ENCODE measurements at regions not wholly inside any gene's neighbourhood (a gene's known extent, or its start where the extent isn't known, plus 50 kb on each side); places are given as distances from the start of the nearest gene placed in this dataset.
"Not testable (repeated sequence)": the region's sequence is repeated elsewhere in the genome, so short reads cannot be mapped to it uniquely, and the experiment has no call there.

GRCh38 chr5:33120671-33121070, 320.1 kb upstream of the TARS1 start:
- BruUV-seq (replicated peaks), result no TSS peak
- no peak overlapping the region for H3K27ac ChIP-seq
- intact Hi-C loops (cut with micrococcal nuclease; ENCODE audit: unreplicated experiment), result no loop called here
- ChIA-PET POLR2A (ENCODE audit: unreplicated experiment) (no interaction called here), CTCF (interaction anchor here (0.6 kb wide), 1 partner anchor 407 kb away, joined by 3 read pairs; no protein-coding TSS in a partner anchor)
- H4K20me1 ChIP-seq (ENCODE audit: insufficient read depth), result no peaks in the 10 kb centered on the region
- no peak for DNase-seq
- H3F3A ChIP-seq (ENCODE audit: insufficient read depth, low read depth), result no peaks in the 10 kb centered on the region
- H3K27me3 ChIP-seq (ENCODE audit: insufficient read depth, low read depth), result no peaks in the 10 kb centered on the region
- H3K4me1 ChIP-seq (replicated peaks; ENCODE audit: insufficient read depth), result no peaks in the 10 kb centered on the region
- no peak overlapping the region for H2AFZ ChIP-seq
- no peak overlapping the region for H3K4me3 ChIP-seq
- H3K36me3 ChIP-seq (ENCODE audit: low read depth), result no peaks in the 10 kb centered on the region
- H3K9me2 ChIP-seq (ENCODE audit: insufficient read depth), result no peaks in the 10 kb centered on the region
- H3K4me2 ChIP-seq, result no peak overlapping the region
- no peaks in the 10 kb centered on the region for H3K9me3 ChIP-seq (ENCODE audit: insufficient read depth, low read depth)
- TF ChIP-seq EZH2 (IDR thresholded peaks at IDR 0.05; ENCODE audit: low read depth) (no peak), CTCF (conservative IDR thresholded peaks at IDR 0.05) (no peak)
- no peaks in the 10 kb centered on the region for H3K79me2 ChIP-seq (ENCODE audit: low read depth)

GRCh38 chr5:33129309-33129708, 311.5 kb upstream of the TARS1 start:
- no peak for TF ChIP-seq EZH2 (IDR thresholded peaks at IDR 0.05; ENCODE audit: low read depth)
- no peak for TF ChIP-seq CTCF (conservative IDR thresholded peaks at IDR 0.05)
- POLR2A ChIA-PET (ENCODE audit: unreplicated experiment), result no interaction called here
- intact Hi-C loops (cut with micrococcal nuclease; ENCODE audit: unreplicated experiment), result no loop called here

GRCh38 chr5:33136785-33137184, 304.0 kb upstream of the TARS1 start:
- intact Hi-C loops (cut with micrococcal nuclease; ENCODE audit: unreplicated experiment), result no loop called here
- CTCF ChIA-PET, result no interaction called here

More at GRCh38 chr5:33129309-33129708, 311.5 kb upstream of the TARS1 start:
- no peaks in the 10 kb centered on the region for H4K20me1 ChIP-seq (ENCODE audit: insufficient read depth)
- no peak overlapping the region for H2AFZ ChIP-seq
- no peaks in the 10 kb centered on the region for H3K27me3 ChIP-seq (ENCODE audit: insufficient read depth, low read depth)
- H3K79me2 ChIP-seq (ENCODE audit: low read depth), result no peaks in the 10 kb centered on the region
- no peak for DNase-seq
- no peak overlapping the region for H3K4me2 ChIP-seq
- BruUV-seq (replicated peaks), result no TSS peak
- peaks cover 4% of the 10 kb centered on the region for H3K9me3 ChIP-seq (ENCODE audit: insufficient read depth, low read depth)
- no peaks in the 10 kb centered on the region for H3F3A ChIP-seq (ENCODE audit: insufficient read depth, low read depth)
- CTCF ChIA-PET, result no interaction called here
- H3K4me1 ChIP-seq (replicated peaks; ENCODE audit: insufficient read depth), result no peaks in the 10 kb centered on the region
- H3K27ac ChIP-seq, result no peak overlapping the region
- H3K4me3 ChIP-seq, result no peak overlapping the region
- H3K9me2 ChIP-seq (ENCODE audit: insufficient read depth), result no peaks in the 10 kb centered on the region
- H3K36me3 ChIP-seq (ENCODE audit: low read depth), result no peaks in the 10 kb centered on the region

GRCh38 chr5:33138145-33138544, 302.6 kb upstream of the TARS1 start:
- CTCF ChIA-PET; intact Hi-C loops (cut with micrococcal nuclease; ENCODE audit: unreplicated experiment); H3K4me3 ChIP-seq; H3K9me2 ChIP-seq (ENCODE audit: insufficient read depth); H4K20me1 ChIP-seq (ENCODE audit: insufficient read depth); H3K27me3 ChIP-seq (ENCODE audit: insufficient read depth, low read depth); H3F3A ChIP-seq (ENCODE audit: insufficient read depth, low read depth); H3K36me3 ChIP-seq (ENCODE audit: low read depth); H2AFZ ChIP-seq; H3K4me2 ChIP-seq; POLR2A ChIA-PET (ENCODE audit: unreplicated experiment); DNase-seq; H3K4me1 ChIP-seq (replicated peaks; ENCODE audit: insufficient read depth); H3K79me2 ChIP-seq (ENCODE audit: low read depth); H3K27ac ChIP-seq; BruUV-seq (replicated peaks): not testable (repeated sequence)
- H3K9me3 ChIP-seq (ENCODE audit: insufficient read depth, low read depth), result peaks cover 19% of the 10 kb centered on the region; the same call in 1 of the 2 replicates

More at GRCh38 chr5:33136785-33137184, 304.0 kb upstream of the TARS1 start:
- Histone ChIP-seq H3K9me2 (ENCODE audit: insufficient read depth) (no peaks in the 10 kb centered on the region), H3F3A (ENCODE audit: insufficient read depth, low read depth) (no peaks in the 10 kb centered on the region), H3K36me3 (ENCODE audit: low read depth) (no peaks in the 10 kb centered on the region), H3K9me3 (ENCODE audit: insufficient read depth, low read depth) (peaks cover 19% of the 10 kb centered on the region; the same call in 1 of the 2 replicates), H3K4me2 (no peak overlapping the region), H3K4me1 (replicated peaks; ENCODE audit: insufficient read depth) (no peaks in the 10 kb centered on the region), H3K27me3 (ENCODE audit: insufficient read depth, low read depth) (no peaks in the 10 kb centered on the region), H3K4me3 (no peak overlapping the region), H3K27ac (no peak overlapping the region), H4K20me1 (ENCODE audit: insufficient read depth) (no peaks in the 10 kb centered on the region), H3K79me2 (ENCODE audit: low read depth) (no peaks in the 10 kb centered on the region), H2AFZ (no peak overlapping the region)
- POLR2A ChIA-PET (ENCODE audit: unreplicated experiment), result no interaction called here
- no peak for DNase-seq
- TF ChIP-seq EZH2 (IDR thresholded peaks at IDR 0.05; ENCODE audit: low read depth) (no peak), CTCF (conservative IDR thresholded peaks at IDR 0.05) (no peak)
- BruUV-seq (replicated peaks), result no TSS peak
